Endothelial cell of umbilical vein (primary cell): ENCODE measurements at regions not wholly inside any gene's neighbourhood (a gene's known extent, or its start where the extent isn't known, plus 50 kb on each side); places are given as distances from the start of the nearest gene placed in this dataset.

Source experiments
- BruUV-seq: library from RNA; stranded (reverse); fragments of 400-500 nt; replicated peaks from 2 replicates; lab custom pipeline; 2021; lab: Mats Ljungman, UMichigan
- CTCF ChIA-PET: fragments of 300-600, 350-600 bp; sonication (Branson Sonifier 250); formaldehyde crosslinking; loops from one replicate; lab custom pipeline; 2021; ENCODE audit warnings: antibody characterized with exemption, inconsistent platforms; lab: Charles Lee
- POLR2A ChIA-PET: fragments of 300-600, 350-600 bp; sonication (Branson Sonifier 250); formaldehyde crosslinking; loops from one replicate; lab custom pipeline; 2021; ENCODE audit warnings: antibody characterized with exemption, inconsistent platforms; lab: Charles Lee
- DNase-seq: peaks from one replicate; pipeline ENCODE4 v3.0.0-alpha.2; 2011; ENCODE audit warnings: low read depth, low spot score
- FAIRE-seq: peaks from 2 replicates; lab custom pipeline; 2011; peaks lifted over from hg19 to GRCh38; lab: Jason Lieb, UNC
- H2AFZ ChIP-seq: 2 replicates; pipeline ENCODE4 v1.6.0; 2012; ENCODE audit warnings: low read depth, low read length, control low read depth, inconsistent platforms
- H3K27ac ChIP-seq: 2 replicates; pipeline ENCODE4 v1.5.1; 2011; ENCODE audit warnings: low read depth, mild to moderate bottlenecking, control low read depth, low read length, moderate library complexity; ENCODE audit not compliant: insufficient read depth
- H3K27me3 ChIP-seq, 2 experiments: 2 replicates each; pipeline versions ENCODE4 v1.6.0 to v1.6.1; 2011; ENCODE audit warnings: low read length in 2 of 2, mixed read lengths in 1 of 2; ENCODE audit not compliant: control insufficient read depth in 2 of 2, insufficient read depth in 2 of 2
- H3K36me3 ChIP-seq, 2 experiments: 2 replicates in 1 of 2; 3 replicates in 1 of 2; pipeline ENCODE4 v1.5.1; 2011; ENCODE audit warnings: low read length in 2 of 2, mild to moderate bottlenecking in 1 of 2, moderate library complexity in 1 of 2; ENCODE audit not compliant: control insufficient read depth in 2 of 2, insufficient read depth in 2 of 2; ENCODE audit errors: extremely low read depth in 1 of 2
- H3K4me1 ChIP-seq: 3 replicates; pipeline ENCODE4 v1.5.1; 2011; ENCODE audit warnings: mild to moderate bottlenecking, low read length; ENCODE audit not compliant: control insufficient read depth, insufficient read depth; ENCODE audit errors: extremely low read depth
- H3K4me2 ChIP-seq: 2 replicates; pipeline ENCODE4 v1.6.1; 2011; ENCODE audit warnings: low read length, control low read depth, mixed read lengths; ENCODE audit not compliant: insufficient read depth
- H3K4me3 ChIP-seq, 3 experiments: fragments of 200-600 bp in 1 of 3; sonication (generic), shearing (Covaris generic) in 1 of 3; replicated peaks in 1 of 3; 2 replicates each; pipeline ENCODE4 v1.5.1; 2011 to 2016; ENCODE audit warnings: control low read depth in 3 of 3, low read length in 3 of 3, mild to moderate bottlenecking in 2 of 3, inconsistent platforms in 1 of 3, low read depth in 1 of 3, moderate library complexity in 1 of 3; ENCODE audit not compliant: insufficient read depth in 1 of 3
- H3K79me2 ChIP-seq: 2 replicates; pipeline ENCODE4 v1.6.0; 2012; ENCODE audit warnings: low read length, inconsistent platforms; ENCODE audit not compliant: control insufficient read depth, insufficient read depth
- H3K9ac ChIP-seq: replicated peaks from 2 replicates; pipeline ENCODE3; 2011; ENCODE audit warnings: low read length, control low read depth; ENCODE audit not compliant: insufficient read depth; ENCODE audit errors: extremely low read depth
- H3K9me1 ChIP-seq: replicated peaks from 3 replicates; pipeline ENCODE4 v1.6.0; 2011; ENCODE audit warnings: mild to moderate bottlenecking, low read length; ENCODE audit not compliant: control insufficient read depth, insufficient read depth; ENCODE audit errors: extremely low read depth
- H3K9me3 ChIP-seq: replicated peaks from 2 replicates; pipeline ENCODE4 v1.5.1; 2012; ENCODE audit warnings: low read length, inconsistent platforms; ENCODE audit not compliant: control insufficient read depth, insufficient read depth
- H4K20me1 ChIP-seq: replicated peaks from 2 replicates; pipeline ENCODE3; 2011; ENCODE audit warnings: mild to moderate bottlenecking, low read length; ENCODE audit not compliant: control insufficient read depth, insufficient read depth; ENCODE audit errors: extremely low read depth
- EZH2 ChIP-seq: IDR thresholded peaks from 2 replicates; pipeline ENCODE4 v1.6.1; 2012; ENCODE audit warnings: borderline replicate concordance, low read depth, mild to moderate bottlenecking, moderate library complexity, low read length, inconsistent platforms; ENCODE audit not compliant: severe bottlenecking
- FOS ChIP-seq: IDR thresholded peaks from 2 replicates; pipeline ENCODE4 v1.6.1; 2011; ENCODE audit warnings: mild to moderate bottlenecking, low read length, moderate library complexity, borderline replicate concordance; ENCODE audit not compliant: insufficient read depth
- GATA2 ChIP-seq: IDR thresholded peaks from 2 replicates; pipeline ENCODE4 v1.7.0; 2011; ENCODE audit warnings: low read depth, mild to moderate bottlenecking, moderate library complexity, mixed read lengths, low read length; ENCODE audit not compliant: insufficient read length, insufficient read depth
- JUN ChIP-seq: IDR thresholded peaks from 2 replicates; pipeline ENCODE4 v1.6.1; 2011; ENCODE audit warnings: borderline replicate concordance, low read depth; ENCODE audit not compliant: insufficient read length, insufficient read depth
- MAX ChIP-seq: IDR thresholded peaks from 2 replicates; pipeline ENCODE4 v1.6.1; 2011; ENCODE audit not compliant: insufficient read depth, insufficient read length
- MYC ChIP-seq: IDR thresholded peaks from one replicate; pipeline ENCODE4 v1.6.1; 2011; ENCODE audit warnings: mild to moderate bottlenecking, low read depth, low read length
- POLR2A ChIP-seq: IDR thresholded peaks from 2 replicates; pipeline ENCODE4 v1.6.1; 2012; ENCODE audit warnings: low read depth, mild to moderate bottlenecking, control low read depth, low read length
- POLR2AphosphoS5 ChIP-seq: IDR thresholded peaks from 2 replicates; pipeline ENCODE4 v1.6.1; 2012; ENCODE audit warnings: low read depth, mild to moderate bottlenecking, control low read depth, low read length, moderate library complexity; ENCODE audit not compliant: insufficient read depth
- dilution Hi-C: fragments of 300-500 bp; cut with MboI; formaldehyde crosslinking; loops from one replicate; pipeline ENCODE4 v1.15.0; 2019; ENCODE audit warnings: low sequenced_read_pairs; ENCODE audit not compliant: extremely low pct_ligation_motif_present
- intact Hi-C: fragments of 100-400 bp; cut with micrococcal nuclease; formaldehyde crosslinking; loops from one replicate; pipeline ENCODE4 v1.10.0; 2022
- TF ChIP-seq, protein P1 (sequence below), 2 donors: IDR thresholded peaks; 1 replicate in 1 of 2; 2 replicates in 1 of 2; pipeline ENCODE4 v1.5.1; 2011; ENCODE audit warnings: low read length in 2 of 2, mild to moderate bottlenecking in 2 of 2, moderate library complexity in 2 of 2, control low read depth in 1 of 2, inconsistent platforms in 1 of 2, low read depth in 1 of 2; ENCODE audit not compliant: insufficient read depth in 1 of 2; ENCODE audit errors: extremely low read depth in 1 of 2

DNA sequence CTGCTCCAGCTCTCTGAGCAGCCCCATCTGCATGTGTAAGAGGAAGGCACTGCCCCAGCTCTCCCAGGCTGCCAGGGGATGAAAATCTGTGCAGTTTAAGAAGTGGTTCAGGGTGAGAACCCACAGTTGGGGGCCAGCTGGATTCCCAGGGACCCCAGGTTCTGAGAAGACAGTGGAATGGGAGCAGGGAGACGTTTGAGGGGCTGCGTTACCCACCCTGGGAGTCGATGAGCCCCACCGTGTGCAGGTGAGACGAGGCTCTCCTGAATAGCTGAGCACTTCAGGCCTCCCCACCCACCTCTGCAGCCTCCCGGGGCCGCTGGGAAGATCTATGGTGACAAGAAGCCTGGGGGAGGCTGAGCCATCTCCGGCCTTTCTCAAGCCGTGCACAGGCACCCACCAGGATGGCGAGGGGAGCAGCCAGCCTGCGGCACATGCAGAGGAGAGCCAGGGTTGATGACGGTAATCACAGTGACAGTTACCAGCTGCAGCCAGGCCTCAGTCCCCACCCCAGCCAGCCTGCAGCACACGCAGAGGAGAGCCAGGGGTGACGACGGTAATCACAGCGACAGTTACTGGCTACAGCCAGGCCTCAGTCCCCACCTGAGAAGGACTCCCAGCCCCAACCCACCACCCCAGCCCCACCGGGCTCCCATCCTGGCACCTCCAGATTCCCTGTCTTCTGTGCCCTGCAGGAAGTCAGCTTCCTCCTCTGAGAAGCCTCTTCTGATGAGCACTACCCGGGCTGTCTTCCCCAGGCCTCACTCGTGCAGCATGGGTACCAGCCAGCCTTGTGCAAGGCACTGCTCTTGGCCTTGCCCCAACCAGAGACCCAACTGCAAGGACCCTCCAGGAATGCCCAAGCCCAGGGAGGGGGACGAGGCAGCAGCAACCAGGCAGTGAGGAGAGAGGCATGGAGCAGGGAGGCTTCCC is 150.8 kb upstream of the PPP1R26 start:
- Histone ChIP-seq H2AFZ (no peak overlapping the region), H4K20me1 (no peaks in the 10 kb centered on the region), H3K9ac (no peak overlapping the region), H3K27me3 (no peaks in the 10 kb centered on the region), H3K79me2 (no peaks in the 10 kb centered on the region), H3K4me3 (no peak overlapping the region), H3K9me1 (no peaks in the 10 kb centered on the region), H3K36me3 (no peaks in the 10 kb centered on the region), H3K4me2 (no peak overlapping the region), H3K4me1 (no peaks in the 10 kb centered on the region), H3K9me3 (no peaks in the 10 kb centered on the region), H3K27ac (no peak overlapping the region)
- DNase-seq (no peak), FAIRE-seq (no peak)
- intact Hi-C loops (no loop called here), dilution Hi-C loops (no loop called here)
- CTCF ChIA-PET, result no interaction called here
- no peak for TF ChIP-seq JUN
- TF ChIP-seq GATA2, result no peak
- no peak for TF ChIP-seq EZH2
- no peak for TF ChIP-seq MAX
- TF ChIP-seq POLR2AphosphoS5, result no peak
- TF ChIP-seq POLR2A, result no peak
- TF ChIP-seq, protein P1, sequence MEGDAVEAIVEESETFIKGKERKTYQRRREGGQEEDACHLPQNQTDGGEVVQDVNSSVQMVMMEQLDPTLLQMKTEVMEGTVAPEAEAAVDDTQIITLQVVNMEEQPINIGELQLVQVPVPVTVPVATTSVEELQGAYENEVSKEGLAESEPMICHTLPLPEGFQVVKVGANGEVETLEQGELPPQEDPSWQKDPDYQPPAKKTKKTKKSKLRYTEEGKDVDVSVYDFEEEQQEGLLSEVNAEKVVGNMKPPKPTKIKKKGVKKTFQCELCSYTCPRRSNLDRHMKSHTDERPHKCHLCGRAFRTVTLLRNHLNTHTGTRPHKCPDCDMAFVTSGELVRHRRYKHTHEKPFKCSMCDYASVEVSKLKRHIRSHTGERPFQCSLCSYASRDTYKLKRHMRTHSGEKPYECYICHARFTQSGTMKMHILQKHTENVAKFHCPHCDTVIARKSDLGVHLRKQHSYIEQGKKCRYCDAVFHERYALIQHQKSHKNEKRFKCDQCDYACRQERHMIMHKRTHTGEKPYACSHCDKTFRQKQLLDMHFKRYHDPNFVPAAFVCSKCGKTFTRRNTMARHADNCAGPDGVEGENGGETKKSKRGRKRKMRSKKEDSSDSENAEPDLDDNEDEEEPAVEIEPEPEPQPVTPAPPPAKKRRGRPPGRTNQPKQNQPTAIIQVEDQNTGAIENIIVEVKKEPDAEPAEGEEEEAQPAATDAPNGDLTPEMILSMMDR (IDR thresholded peaks at IDR 0.05; ENCODE audit: extremely low read depth in 1 of 2, insufficient read depth in 1 of 2, low read depth in 1 of 2, low read length in 2 of 2), result no peak
- no peak for TF ChIP-seq FOS
- TF ChIP-seq MYC, result no peak
- POLR2A ChIA-PET, result no interaction called here
- BruUV-seq, result no TSS peak
